WTC11 (cell line): ENCODE measurements at regions not wholly inside any gene's neighbourhood (a gene's known extent, or its start where the extent isn't known, plus 50 kb on each side); places are given as distances from the start of the nearest gene placed in this dataset.

Experiments
- ATAC-seq: fragments of 200-7000 bp; cut with Tn5 transposase; 2 replicates; pipeline ENCODE4 v1.10.0; 2021; ENCODE audit warnings: mild to moderate bottlenecking, moderate library complexity
- CTCF ChIA-PET: fragments of 300-600 bp; sonication (Branson Sonifier 250); formaldehyde crosslinking; loops from one replicate; lab custom pipeline; 2021; ENCODE audit warnings: antibody characterized with exemption; lab: Charles Lee
- POLR2A ChIA-PET: fragments of 350-600 bp; sonication (Branson Sonifier 250); formaldehyde crosslinking; loops from one replicate; lab custom pipeline; 2021; ENCODE audit warnings: antibody characterized with exemption; lab: Charles Lee
- DNase-seq: peaks from one replicate; pipeline ENCODE4 v3.0.0; 2021; ENCODE audit warnings: low spot score
- H3K27ac Mint-ChIP-seq: 2 replicates; pipeline ENCODE4 v1.8.0; 2021; ENCODE audit warnings: mixed read lengths
- H3K27me3 Mint-ChIP-seq: 2 replicates; pipeline ENCODE4 v1.8.0; 2021; ENCODE audit warnings: low read depth, mild to moderate bottlenecking, moderate library complexity, mixed read lengths
- H3K36me3 Mint-ChIP-seq: 2 replicates; pipeline ENCODE4 v1.8.0; 2021; ENCODE audit warnings: mixed read lengths
- H3K4me1 Mint-ChIP-seq: 2 replicates; pipeline ENCODE4 v1.8.0; 2022; ENCODE audit warnings: mixed read lengths
- H3K4me3 Mint-ChIP-seq: 2 replicates; pipeline ENCODE4 v1.8.0; 2021; ENCODE audit warnings: mild to moderate bottlenecking, moderate library complexity, mixed read lengths
- H3K9me3 Mint-ChIP-seq: 2 replicates; pipeline ENCODE4 v1.8.0; 2021; ENCODE audit warnings: mixed read lengths
- CBFB ChIP-seq: sonication (generic); formaldehyde crosslinking; IDR thresholded peaks from 2 replicates; pipeline ENCODE4 v1.8.1; 2022; ENCODE audit warnings: mild to moderate bottlenecking, low read depth, missing genetic modification reagents
- FOXK1 ChIP-seq: sonication (generic); formaldehyde crosslinking; IDR thresholded peaks from 2 replicates; pipeline ENCODE4 v1.8.0; 2022; ENCODE audit warnings: mild to moderate bottlenecking, moderate library complexity, missing genetic modification reagents
- FOXP1 ChIP-seq: sonication (generic); formaldehyde crosslinking; IDR thresholded peaks from 2 replicates; pipeline ENCODE4 v1.8.0; 2022; ENCODE audit warnings: missing genetic modification reagents, mild to moderate bottlenecking, moderate library complexity, borderline replicate concordance
- HMGA2 ChIP-seq: fragments of 250-450 bp; sonication (Bioruptor Pico); IDR thresholded peaks from 2 replicates; pipeline ENCODE4 v1.4.0; 2021; ENCODE audit warnings: mild to moderate bottlenecking, moderate library complexity
- IRF2 ChIP-seq: sonication (generic); formaldehyde crosslinking; IDR thresholded peaks from 2 replicates; pipeline ENCODE4 v1.8.0; 2022; ENCODE audit warnings: low read depth, missing genetic modification reagents, borderline replicate concordance
- MYBL2 ChIP-seq: sonication (generic); formaldehyde crosslinking; IDR thresholded peaks from 2 replicates; pipeline ENCODE4 v1.8.1; 2023; ENCODE audit warnings: mild to moderate bottlenecking, moderate library complexity, missing genetic modification reagents
- NR2C2 ChIP-seq: sonication (generic); formaldehyde crosslinking; IDR thresholded peaks from 2 replicates; pipeline ENCODE4 v1.8.0; 2022; ENCODE audit warnings: mild to moderate bottlenecking, missing genetic modification reagents
- RELA ChIP-seq: sonication (generic); formaldehyde crosslinking; IDR thresholded peaks from 2 replicates; pipeline ENCODE4 v1.8.1; 2022; ENCODE audit warnings: missing genetic modification reagents, mild to moderate bottlenecking, borderline replicate concordance
- RORB ChIP-seq: fragments of 250-450 bp; sonication (Bioruptor Pico); IDR thresholded peaks from 2 replicates; pipeline ENCODE4 v1.9.0; 2021; ENCODE audit warnings: mild to moderate bottlenecking
- TEAD4 ChIP-seq: sonication (generic); formaldehyde crosslinking; IDR thresholded peaks from 2 replicates; pipeline ENCODE4 v1.8.0; 2022; ENCODE audit warnings: mild to moderate bottlenecking, missing genetic modification reagents
- ZBTB21 ChIP-seq: sonication (generic); formaldehyde crosslinking; IDR thresholded peaks from 2 replicates; pipeline ENCODE4 v1.8.1; 2023; ENCODE audit warnings: mild to moderate bottlenecking, missing genetic modification reagents, borderline replicate concordance
- ZNF232 ChIP-seq: sonication (generic); formaldehyde crosslinking; IDR thresholded peaks from 2 replicates; pipeline ENCODE4 v1.8.0; 2022; ENCODE audit warnings: mild to moderate bottlenecking, missing genetic modification reagents
- ZNF396 ChIP-seq: fragments of 250-450 bp; sonication (Bioruptor Pico); IDR thresholded peaks from 2 replicates; pipeline ENCODE4 v1.8.0; 2021; ENCODE audit warnings: mild to moderate bottlenecking, moderate library complexity, borderline replicate concordance
- TF ChIP-seq, protein P1 (sequence below): sonication (generic); formaldehyde crosslinking; IDR thresholded peaks from 2 replicates; pipeline ENCODE4 v1.8.0; 2022; ENCODE audit warnings: mild to moderate bottlenecking, missing genetic modification reagents
- TF ChIP-seq, protein P2 (sequence below): sonication (generic); formaldehyde crosslinking; IDR thresholded peaks from 2 replicates; pipeline ENCODE4 v1.8.0; 2022; ENCODE audit warnings: mild to moderate bottlenecking, missing genetic modification reagents
- TF ChIP-seq, protein P3 (sequence below): sonication (generic); formaldehyde crosslinking; IDR thresholded peaks from 2 replicates; pipeline ENCODE4 v1.8.0; 2022; ENCODE audit warnings: mild to moderate bottlenecking, missing genetic modification reagents
- TF ChIP-seq, protein P4 (sequence below): sonication (generic); formaldehyde crosslinking; IDR thresholded peaks from 2 replicates; pipeline ENCODE4 v1.8.0; 2023; ENCODE audit warnings: missing genetic modification reagents
- TF ChIP-seq, protein P5 (sequence below): sonication (generic); formaldehyde crosslinking; IDR thresholded peaks from 2 replicates; pipeline ENCODE4 v1.8.1; 2022; ENCODE audit warnings: low read depth, missing genetic modification reagents, borderline replicate concordance
- TF ChIP-seq, protein P6 (sequence below): fragments of 250-450 bp; sonication (Bioruptor Pico); IDR thresholded peaks from 2 replicates; pipeline ENCODE4 v1.9.0; 2021; ENCODE audit warnings: moderate library complexity, mild to moderate bottlenecking, inconsistent platforms, borderline replicate concordance
- TF ChIP-seq, protein P7 (sequence below): sonication (generic); formaldehyde crosslinking; IDR thresholded peaks from 2 replicates; pipeline ENCODE4 v1.8.1; 2023; ENCODE audit warnings: mild to moderate bottlenecking, missing genetic modification reagents, borderline replicate concordance
- TF ChIP-seq, protein P8 (sequence below): fragments of 250-450 bp; sonication (Bioruptor Pico); IDR thresholded peaks from 2 replicates; pipeline ENCODE4 v1.9.0; 2021; ENCODE audit warnings: mild to moderate bottlenecking

DNA sequence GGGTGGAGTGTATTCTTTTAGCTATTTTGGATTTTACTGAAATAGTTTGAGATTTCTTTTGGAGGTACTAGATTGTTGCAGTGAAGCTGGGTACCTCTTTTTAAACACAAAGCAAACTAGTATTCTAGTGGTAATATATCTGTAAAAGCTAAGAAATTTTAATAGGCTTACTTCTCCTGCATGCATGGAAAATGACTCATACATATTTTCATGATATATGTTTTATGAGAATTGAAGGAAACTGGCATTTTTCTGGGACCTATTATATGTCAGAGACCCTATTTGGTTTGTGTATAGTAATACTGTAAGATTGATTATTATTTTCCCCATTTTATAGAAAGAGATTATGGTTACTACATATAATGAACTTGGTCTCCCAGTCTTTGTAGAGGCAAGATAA, 851.0 kb downstream of the DIPK2A start:
- TF ChIP-seq, protein P1, sequence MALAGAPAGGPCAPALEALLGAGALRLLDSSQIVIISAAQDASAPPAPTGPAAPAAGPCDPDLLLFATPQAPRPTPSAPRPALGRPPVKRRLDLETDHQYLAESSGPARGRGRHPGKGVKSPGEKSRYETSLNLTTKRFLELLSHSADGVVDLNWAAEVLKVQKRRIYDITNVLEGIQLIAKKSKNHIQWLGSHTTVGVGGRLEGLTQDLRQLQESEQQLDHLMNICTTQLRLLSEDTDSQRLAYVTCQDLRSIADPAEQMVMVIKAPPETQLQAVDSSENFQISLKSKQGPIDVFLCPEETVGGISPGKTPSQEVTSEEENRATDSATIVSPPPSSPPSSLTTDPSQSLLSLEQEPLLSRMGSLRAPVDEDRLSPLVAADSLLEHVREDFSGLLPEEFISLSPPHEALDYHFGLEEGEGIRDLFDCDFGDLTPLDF (CRISPR knock-in tag), result no peak
- TF ChIP-seq, all 79 proteins: peak for 0
- no peak overlapping the region for H3K4me3 Mint-ChIP-seq
- no peak for DNase-seq

DNA sequence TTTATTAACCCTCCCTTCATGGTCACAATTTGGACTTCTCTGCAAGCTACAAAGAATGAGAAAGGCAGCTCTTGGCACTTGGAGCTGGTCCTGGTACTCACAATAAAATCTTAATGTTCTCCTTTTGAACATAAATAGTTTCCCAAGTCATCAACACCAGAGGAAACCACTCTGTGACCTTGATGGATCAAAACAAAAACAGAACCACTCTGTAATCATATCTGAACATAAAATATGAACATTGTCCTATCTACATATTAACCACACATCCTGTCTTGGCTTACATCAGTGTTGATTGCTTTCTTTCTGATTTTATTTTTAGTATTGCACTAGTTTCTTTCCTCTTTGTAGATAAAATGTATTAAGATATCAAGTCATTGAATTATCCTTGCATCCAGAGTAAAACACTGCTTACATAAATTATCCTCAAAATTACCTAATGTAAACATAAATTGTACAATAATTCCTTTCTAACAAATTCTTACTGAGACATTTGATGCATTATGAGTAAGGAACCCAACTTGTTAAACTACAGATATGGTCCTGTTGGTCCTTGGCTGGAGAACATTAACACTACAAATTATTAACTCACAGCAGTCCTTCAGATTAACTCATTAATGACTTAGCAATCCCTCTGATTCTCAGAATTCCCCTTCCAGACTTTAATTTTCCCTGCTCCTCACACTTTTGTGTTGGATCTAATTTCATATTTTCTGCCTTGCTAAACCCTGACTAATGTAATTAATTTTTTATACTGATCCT, 860.5 kb downstream of the DIPK2A start:
- H3K4me1 Mint-ChIP-seq, result no peaks in the 10 kb centered on the region
- POLR2A ChIA-PET, result no interaction called here
- no peak for ATAC-seq
- no peak overlapping the region for H3K4me3 Mint-ChIP-seq
- DNase-seq, result no peak
- TF ChIP-seq FOXK1 (CRISPR knock-in tag) (no peak), MYBL2 (no peak), IRF2 (no peak), ZNF232 (CRISPR knock-in tag) (no peak), CBFB (CRISPR knock-in tag) (no peak), RORB (CRISPR knock-in tag) (no peak), HMGA2 (no peak), NR2C2 (CRISPR knock-in tag) (no peak)
- TF ChIP-seq, protein P2, sequence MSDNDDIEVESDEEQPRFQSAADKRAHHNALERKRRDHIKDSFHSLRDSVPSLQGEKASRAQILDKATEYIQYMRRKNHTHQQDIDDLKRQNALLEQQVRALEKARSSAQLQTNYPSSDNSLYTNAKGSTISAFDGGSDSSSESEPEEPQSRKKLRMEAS (CRISPR knock-in tag), result no peak
- TF ChIP-seq, protein P3, sequence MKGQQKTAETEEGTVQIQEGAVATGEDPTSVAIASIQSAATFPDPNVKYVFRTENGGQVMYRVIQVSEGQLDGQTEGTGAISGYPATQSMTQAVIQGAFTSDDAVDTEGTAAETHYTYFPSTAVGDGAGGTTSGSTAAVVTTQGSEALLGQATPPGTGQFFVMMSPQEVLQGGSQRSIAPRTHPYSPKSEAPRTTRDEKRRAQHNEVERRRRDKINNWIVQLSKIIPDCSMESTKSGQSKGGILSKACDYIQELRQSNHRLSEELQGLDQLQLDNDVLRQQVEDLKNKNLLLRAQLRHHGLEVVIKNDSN (CRISPR knock-in tag), result no peak
- H3K27me3 Mint-ChIP-seq, result no peaks in the 10 kb centered on the region
- CTCF ChIA-PET, result no interaction called here
- no peak overlapping the region for H3K27ac Mint-ChIP-seq
- H3K9me3 Mint-ChIP-seq, result peaks cover 14% of the 10 kb centered on the region
- no peaks in the 10 kb centered on the region for H3K36me3 Mint-ChIP-seq

More for the DNA sequence above, 851.0 kb downstream of the DIPK2A start:
- peaks cover 8% of the 10 kb centered on the region for H3K4me1 Mint-ChIP-seq
- CTCF ChIA-PET, result no interaction called here
- peaks cover 16% of the 10 kb centered on the region for H3K9me3 Mint-ChIP-seq
- H3K27me3 Mint-ChIP-seq, result no peaks in the 10 kb centered on the region
- no peak overlapping the region for H3K27ac Mint-ChIP-seq
- POLR2A ChIA-PET, result no interaction called here
- ATAC-seq, result no peak
- H3K36me3 Mint-ChIP-seq, result 0 out of 2 replicates have a peak, but pooled peaks cover 2% of the 10 kb centered on the region

DNA sequence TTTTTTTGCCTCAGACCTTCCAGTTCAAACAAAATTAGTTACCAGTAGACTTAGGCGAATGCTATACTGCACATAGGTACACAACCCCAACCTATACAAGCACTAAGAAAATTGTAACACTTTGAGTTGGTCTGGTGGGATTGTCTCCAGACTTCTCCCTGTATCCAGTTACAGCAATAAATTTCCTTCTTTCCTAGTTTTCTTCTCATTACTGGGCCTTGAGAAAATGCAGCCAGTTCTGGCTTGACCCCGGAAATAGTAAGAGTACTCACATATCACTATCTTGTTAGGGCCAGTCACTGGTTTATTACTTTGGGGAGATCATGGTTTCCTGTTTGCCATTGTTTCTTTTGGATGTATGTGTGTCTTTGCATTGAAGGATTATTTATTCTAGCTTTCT, 868.4 kb downstream of the DIPK2A start:
- ATAC-seq (no peak), DNase-seq (no peak)
- H3K4me1 Mint-ChIP-seq, result no peaks in the 10 kb centered on the region
- H3K27ac Mint-ChIP-seq, result no peak overlapping the region
- peaks cover 29% of the 10 kb centered on the region for H3K36me3 Mint-ChIP-seq
- H3K27me3 Mint-ChIP-seq, result no peaks in the 10 kb centered on the region
- peaks cover 36% of the 10 kb centered on the region for H3K9me3 Mint-ChIP-seq
- ChIA-PET CTCF (no interaction called here), POLR2A (interaction anchor here (0.5 kb wide), 1 partner anchor 76 kb away, joined by 3 read pairs; no protein-coding TSS in a partner anchor)
- no peak overlapping the region for H3K4me3 Mint-ChIP-seq
- no peak for TF ChIP-seq ZNF396 (CRISPR knock-in tag)
- no peak for TF ChIP-seq FOXP1 (CRISPR knock-in tag)
- no peak for TF ChIP-seq ZBTB21
- TF ChIP-seq, protein P4, sequence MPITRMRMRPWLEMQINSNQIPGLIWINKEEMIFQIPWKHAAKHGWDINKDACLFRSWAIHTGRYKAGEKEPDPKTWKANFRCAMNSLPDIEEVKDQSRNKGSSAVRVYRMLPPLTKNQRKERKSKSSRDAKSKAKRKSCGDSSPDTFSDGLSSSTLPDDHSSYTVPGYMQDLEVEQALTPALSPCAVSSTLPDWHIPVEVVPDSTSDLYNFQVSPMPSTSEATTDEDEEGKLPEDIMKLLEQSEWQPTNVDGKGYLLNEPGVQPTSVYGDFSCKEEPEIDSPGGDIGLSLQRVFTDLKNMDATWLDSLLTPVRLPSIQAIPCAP (CRISPR knock-in tag), result no peak
- TF ChIP-seq, protein P5, sequence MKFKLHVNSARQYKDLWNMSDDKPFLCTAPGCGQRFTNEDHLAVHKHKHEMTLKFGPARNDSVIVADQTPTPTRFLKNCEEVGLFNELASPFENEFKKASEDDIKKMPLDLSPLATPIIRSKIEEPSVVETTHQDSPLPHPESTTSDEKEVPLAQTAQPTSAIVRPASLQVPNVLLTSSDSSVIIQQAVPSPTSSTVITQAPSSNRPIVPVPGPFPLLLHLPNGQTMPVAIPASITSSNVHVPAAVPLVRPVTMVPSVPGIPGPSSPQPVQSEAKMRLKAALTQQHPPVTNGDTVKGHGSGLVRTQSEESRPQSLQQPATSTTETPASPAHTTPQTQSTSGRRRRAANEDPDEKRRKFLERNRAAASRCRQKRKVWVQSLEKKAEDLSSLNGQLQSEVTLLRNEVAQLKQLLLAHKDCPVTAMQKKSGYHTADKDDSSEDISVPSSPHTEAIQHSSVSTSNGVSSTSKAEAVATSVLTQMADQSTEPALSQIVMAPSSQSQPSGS (CRISPR knock-in tag), result no peak
- TF ChIP-seq, protein P6, sequence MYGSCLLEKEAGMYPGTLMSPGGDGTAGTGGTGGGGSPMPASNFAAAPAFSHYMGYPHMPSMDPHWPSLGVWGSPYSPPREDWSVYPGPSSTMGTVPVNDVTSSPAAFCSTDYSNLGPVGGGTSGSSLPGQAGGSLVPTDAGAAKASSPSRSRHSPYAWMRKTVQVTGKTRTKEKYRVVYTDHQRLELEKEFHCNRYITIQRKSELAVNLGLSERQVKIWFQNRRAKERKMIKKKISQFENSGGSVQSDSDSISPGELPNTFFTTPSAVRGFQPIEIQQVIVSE (CRISPR knock-in tag), result no peak
- no peak for TF ChIP-seq TEAD4 (CRISPR knock-in tag)
- TF ChIP-seq, protein P1 (CRISPR knock-in tag), result no peak
- no peak for TF ChIP-seq NR2C2 (CRISPR knock-in tag)
- TF ChIP-seq, protein P7, sequence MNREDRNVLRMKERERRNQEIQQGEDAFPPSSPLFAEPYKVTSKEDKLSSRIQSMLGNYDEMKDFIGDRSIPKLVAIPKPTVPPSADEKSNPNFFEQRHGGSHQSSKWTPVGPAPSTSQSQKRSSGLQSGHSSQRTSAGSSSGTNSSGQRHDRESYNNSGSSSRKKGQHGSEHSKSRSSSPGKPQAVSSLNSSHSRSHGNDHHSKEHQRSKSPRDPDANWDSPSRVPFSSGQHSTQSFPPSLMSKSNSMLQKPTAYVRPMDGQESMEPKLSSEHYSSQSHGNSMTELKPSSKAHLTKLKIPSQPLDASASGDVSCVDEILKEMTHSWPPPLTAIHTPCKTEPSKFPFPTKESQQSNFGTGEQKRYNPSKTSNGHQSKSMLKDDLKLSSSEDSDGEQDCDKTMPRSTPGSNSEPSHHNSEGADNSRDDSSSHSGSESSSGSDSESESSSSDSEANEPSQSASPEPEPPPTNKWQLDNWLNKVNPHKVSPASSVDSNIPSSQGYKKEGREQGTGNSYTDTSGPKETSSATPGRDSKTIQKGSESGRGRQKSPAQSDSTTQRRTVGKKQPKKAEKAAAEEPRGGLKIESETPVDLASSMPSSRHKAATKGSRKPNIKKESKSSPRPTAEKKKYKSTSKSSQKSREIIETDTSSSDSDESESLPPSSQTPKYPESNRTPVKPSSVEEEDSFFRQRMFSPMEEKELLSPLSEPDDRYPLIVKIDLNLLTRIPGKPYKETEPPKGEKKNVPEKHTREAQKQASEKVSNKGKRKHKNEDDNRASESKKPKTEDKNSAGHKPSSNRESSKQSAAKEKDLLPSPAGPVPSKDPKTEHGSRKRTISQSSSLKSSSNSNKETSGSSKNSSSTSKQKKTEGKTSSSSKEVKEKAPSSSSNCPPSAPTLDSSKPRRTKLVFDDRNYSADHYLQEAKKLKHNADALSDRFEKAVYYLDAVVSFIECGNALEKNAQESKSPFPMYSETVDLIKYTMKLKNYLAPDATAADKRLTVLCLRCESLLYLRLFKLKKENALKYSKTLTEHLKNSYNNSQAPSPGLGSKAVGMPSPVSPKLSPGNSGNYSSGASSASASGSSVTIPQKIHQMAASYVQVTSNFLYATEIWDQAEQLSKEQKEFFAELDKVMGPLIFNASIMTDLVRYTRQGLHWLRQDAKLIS (CRISPR knock-in tag), result no peak
- no peak for TF ChIP-seq RELA (CRISPR knock-in tag)
- TF ChIP-seq, protein P8, sequence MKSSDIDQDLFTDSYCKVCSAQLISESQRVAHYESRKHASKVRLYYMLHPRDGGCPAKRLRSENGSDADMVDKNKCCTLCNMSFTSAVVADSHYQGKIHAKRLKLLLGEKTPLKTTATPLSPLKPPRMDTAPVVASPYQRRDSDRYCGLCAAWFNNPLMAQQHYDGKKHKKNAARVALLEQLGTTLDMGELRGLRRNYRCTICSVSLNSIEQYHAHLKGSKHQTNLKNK (CRISPR knock-in tag), result no peak
